HepG2 (cell line): ENCODE measurements at regions not wholly inside any gene's neighbourhood (a gene's known extent, or its start where the extent isn't known, plus 50 kb on each side); places are given as distances from the start of the nearest gene placed in this dataset.

ENCODE experiments used
- ARID2 ChIP-seq: sonication (generic); formaldehyde crosslinking; IDR thresholded peaks from 2 replicates; pipeline ENCODE4 v1.8.1; 2022; ENCODE audit warnings: mild to moderate bottlenecking, missing genetic modification reagents, borderline replicate concordance
- ATF7 ChIP-seq, 2 experiments: fragments of 450-650 bp in 1 of 2; sonication (generic) in 1 of 2; formaldehyde crosslinking in 1 of 2; IDR thresholded peaks; 2 replicates each; pipeline versions ENCODE4 v1.4.0 to v1.6.1; 2016 to 2020; ENCODE audit warnings: antibody characterized with exemption in 1 of 2, mild to moderate bottlenecking in 1 of 2, missing genetic modification reagents in 1 of 2
- CEBPB ChIP-seq: IDR thresholded peaks from 2 replicates; pipeline ENCODE4 v1.6.1; 2011; ENCODE audit warnings: low read depth, low read length, improper control_type of control experiment, borderline replicate concordance
- DDIT3 ChIP-seq: sonication (generic); formaldehyde crosslinking; IDR thresholded peaks from 2 replicates; pipeline ENCODE4 v1.4.0; 2020; ENCODE audit warnings: mild to moderate bottlenecking, missing genetic modification reagents
- GATAD2A ChIP-seq: IDR thresholded peaks from 2 replicates; pipeline ENCODE4 v1.6.1; 2016
- GLMP ChIP-seq: sonication (generic); formaldehyde crosslinking; IDR thresholded peaks from 2 replicates; pipeline ENCODE4 v1.9.0; 2021; ENCODE audit warnings: missing genetic modification reagents, mild to moderate bottlenecking, borderline replicate concordance
- HDAC6 ChIP-seq: fragments of 200-600 bp; sonication (generic); IDR thresholded peaks from 2 replicates; pipeline ENCODE4 v1.7.0; 2017; ENCODE audit warnings: mild to moderate bottlenecking, antibody characterized with exemption, low read length, low read depth
- IRX3 ChIP-seq: sonication (generic); formaldehyde crosslinking; IDR thresholded peaks from 2 replicates; pipeline ENCODE4 v1.8.1; 2023; ENCODE audit warnings: mild to moderate bottlenecking, low read depth, missing genetic modification reagents, borderline replicate concordance
- KAT8 ChIP-seq: IDR thresholded peaks from 2 replicates; pipeline ENCODE4 v1.6.1; 2016; ENCODE audit warnings: missing genetic modification reagents, missing compliant biosample characterization
- MLLT10 ChIP-seq: sonication (generic); formaldehyde crosslinking; IDR thresholded peaks from 2 replicates; pipeline ENCODE4 v1.4.0; 2020; ENCODE audit warnings: missing genetic modification reagents
- NAIF1 ChIP-seq: sonication (generic); formaldehyde crosslinking; IDR thresholded peaks from 2 replicates; pipeline ENCODE4 v1.5.0; 2020; ENCODE audit warnings: mild to moderate bottlenecking, missing genetic modification reagents, borderline replicate concordance
- NCOA5 ChIP-seq: sonication (generic); formaldehyde crosslinking; IDR thresholded peaks from 2 replicates; pipeline ENCODE4 v1.4.0; 2020; ENCODE audit warnings: missing genetic modification reagents
- NRL ChIP-seq: sonication (generic); formaldehyde crosslinking; IDR thresholded peaks from 2 replicates; pipeline ENCODE4 v1.5.0; 2020; ENCODE audit warnings: missing genetic modification reagents, mild to moderate bottlenecking, moderate library complexity, borderline replicate concordance
- RBM22 ChIP-seq: fragments of 200-400 bp; formaldehyde crosslinking; optimal IDR thresholded peaks from 2 replicates; pipeline ENCODE3; 2017; ENCODE audit warnings: mild to moderate bottlenecking, low read length, moderate library complexity
- SOX6 ChIP-seq, 2 experiments: fragments of 450-650 bp in 1 of 2; sonication (generic) in 1 of 2; formaldehyde crosslinking in 1 of 2; IDR thresholded peaks; 2 replicates each; pipeline versions ENCODE4 v1.4.0 to v1.6.1; 2017 to 2020; ENCODE audit warnings: antibody characterized with exemption in 1 of 2, mild to moderate bottlenecking in 1 of 2, missing genetic modification reagents in 1 of 2
- SP140L ChIP-seq: sonication (generic); formaldehyde crosslinking; IDR thresholded peaks from 2 replicates; pipeline ENCODE4 v1.4.0; 2020; ENCODE audit warnings: missing genetic modification reagents, borderline replicate concordance
- SPEN ChIP-seq: sonication (generic); formaldehyde crosslinking; IDR thresholded peaks from 2 replicates; pipeline ENCODE4 v1.5.1; 2020; ENCODE audit warnings: low read depth, mild to moderate bottlenecking, missing genetic modification reagents
- SRSF1 ChIP-seq: fragments of 200-400 bp; formaldehyde crosslinking; optimal IDR thresholded peaks from 2 replicates; pipeline ENCODE3; 2017; ENCODE audit warnings: mild to moderate bottlenecking, low read depth, low read length, moderate library complexity
- ZNF143 ChIP-seq: sonication (generic); formaldehyde crosslinking; IDR thresholded peaks from 2 replicates; pipeline ENCODE4 v1.4.0; 2020; ENCODE audit warnings: missing genetic modification reagents
- ZNF281 ChIP-seq: sonication (generic); formaldehyde crosslinking; IDR thresholded peaks from 2 replicates; pipeline ENCODE4 v1.4.0; 2020; ENCODE audit warnings: missing genetic modification reagents, borderline replicate concordance
- ZNF329 ChIP-seq: sonication (generic); formaldehyde crosslinking; IDR thresholded peaks from 2 replicates; pipeline ENCODE4 v1.9.0; 2021; ENCODE audit warnings: low read depth, mild to moderate bottlenecking, missing genetic modification reagents
- ZNF431 ChIP-seq: sonication (generic); formaldehyde crosslinking; IDR thresholded peaks from 2 replicates; pipeline ENCODE4 v1.9.0; 2022; ENCODE audit warnings: missing genetic modification reagents, low read depth, mild to moderate bottlenecking, borderline replicate concordance
- ZNF710 ChIP-seq: sonication (generic); formaldehyde crosslinking; IDR thresholded peaks from 2 replicates; pipeline ENCODE4 v1.5.0; 2020; ENCODE audit warnings: mild to moderate bottlenecking, missing genetic modification reagents, borderline replicate concordance

- TF ChIP-seq ZNF710 (CRISPR knock-in tag): peak; percentile 52; the same call in 1 of the 2 replicates
- TF ChIP-seq ZNF143 (CRISPR knock-in tag): peak; percentile 12; the same call in 1 of the 2 replicates
- peak; percentile 72 for TF ChIP-seq KAT8 (CRISPR knock-in tag)
- TF ChIP-seq ZNF431: 0 out of 2 replicates have a peak, but pooled peaks have one; percentile 15
- TF ChIP-seq ATF7 (IDR thresholded peaks at IDR 0.05): no peak
- peak; percentile 54; the same call in 1 of the 2 replicates for TF ChIP-seq ATF7 (CRISPR knock-in tag; IDR thresholded peaks at IDR 0.05)
- no peak; the same call in 1 of the 2 replicates for TF ChIP-seq SPEN (CRISPR knock-in tag)
- peak; percentile 69; the same call in 1 of the 2 replicates for TF ChIP-seq ZNF281
- TF ChIP-seq ZNF329 (CRISPR knock-in tag): no peak
- TF ChIP-seq RBM22: no peak
- no peak for TF ChIP-seq SP140L (CRISPR knock-in tag)
- no peak; the same call in 1 of the 2 replicates for TF ChIP-seq IRX3 (CRISPR knock-in tag)
- TF ChIP-seq NCOA5 (CRISPR knock-in tag): no peak
- TF ChIP-seq NAIF1 (CRISPR knock-in tag): no peak; the same call in 1 of the 2 replicates
- peak; percentile 57 for TF ChIP-seq SRSF1
- TF ChIP-seq NRL (CRISPR knock-in tag): peak; percentile 92
- TF ChIP-seq GATAD2A: peak; percentile 96
- no peak for TF ChIP-seq GLMP
- no peak; the same call in 1 of the 2 replicates for TF ChIP-seq ARID2
- no peak for TF ChIP-seq DDIT3 (CRISPR knock-in tag)
- no peak for TF ChIP-seq HDAC6
- TF ChIP-seq SOX6 (IDR thresholded peaks at IDR 0.05): no peak
- TF ChIP-seq SOX6 (CRISPR knock-in tag; IDR thresholded peaks at IDR 0.05): peak; percentile 90
- no peak for TF ChIP-seq CEBPB
- no peak for TF ChIP-seq MLLT10 (CRISPR knock-in tag)
These were observed 398.2 kb downstream of the SOX9 start (continued) for GRCh38 chr17:72518753-72519597.
